ENCODE measurements at regions not wholly inside any gene's neighbourhood (a gene's known extent, or its start where the extent isn't known, plus 50 kb on each side); places are given as distances from the start of the nearest gene placed in this dataset.

DNA sequence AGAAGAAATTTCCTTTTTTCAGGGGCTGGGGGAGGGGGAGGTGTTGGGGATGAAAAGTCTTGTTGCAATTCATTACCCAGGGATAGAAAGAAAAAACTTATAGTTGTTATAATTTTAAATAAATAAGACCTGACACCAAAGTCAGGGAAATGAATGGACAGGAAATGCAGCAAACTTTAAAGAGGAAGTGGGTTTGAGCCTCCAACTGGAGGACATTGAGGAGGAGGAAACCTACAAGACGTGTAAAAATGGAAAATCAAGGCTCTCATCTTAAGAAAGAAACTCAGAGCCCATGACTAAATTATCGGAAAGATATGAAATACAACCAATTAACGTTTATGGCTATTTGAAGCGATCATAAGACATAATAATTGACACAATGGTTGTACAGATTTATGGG is 54.4 kb downstream of the NIBAN1 start:
- no peak for DNase-seq

DNA sequence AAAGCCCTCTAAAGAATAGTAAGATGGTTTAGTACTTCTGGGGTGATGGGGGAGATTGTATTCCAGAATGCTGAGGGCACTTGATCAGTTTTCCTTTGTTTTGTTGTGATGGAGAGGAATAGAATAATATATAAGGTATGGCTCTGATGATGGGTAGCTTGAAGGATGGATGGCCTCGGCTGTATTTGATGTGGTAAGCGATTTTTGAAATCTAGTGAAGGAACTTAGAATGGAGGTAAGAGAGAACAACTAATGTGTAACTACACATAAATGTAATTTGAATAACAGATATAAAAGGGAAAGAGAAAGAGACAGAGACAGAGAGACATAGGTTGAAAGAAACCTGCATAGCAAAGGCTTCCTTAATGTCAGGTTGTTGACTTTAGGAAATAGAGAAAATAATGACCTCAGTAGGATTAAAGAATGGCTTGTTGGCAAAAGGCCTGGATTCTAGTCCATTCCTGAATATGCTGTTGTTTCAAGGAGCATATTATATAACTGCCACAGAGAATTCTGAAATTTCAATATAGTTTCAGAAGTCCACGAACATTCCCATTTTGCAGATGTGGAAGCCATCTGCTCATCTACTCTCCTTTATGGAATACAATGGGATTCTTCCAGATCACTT is 58.7 kb downstream of the NIBAN1 start:
- DNase-seq: no peak

DNA sequence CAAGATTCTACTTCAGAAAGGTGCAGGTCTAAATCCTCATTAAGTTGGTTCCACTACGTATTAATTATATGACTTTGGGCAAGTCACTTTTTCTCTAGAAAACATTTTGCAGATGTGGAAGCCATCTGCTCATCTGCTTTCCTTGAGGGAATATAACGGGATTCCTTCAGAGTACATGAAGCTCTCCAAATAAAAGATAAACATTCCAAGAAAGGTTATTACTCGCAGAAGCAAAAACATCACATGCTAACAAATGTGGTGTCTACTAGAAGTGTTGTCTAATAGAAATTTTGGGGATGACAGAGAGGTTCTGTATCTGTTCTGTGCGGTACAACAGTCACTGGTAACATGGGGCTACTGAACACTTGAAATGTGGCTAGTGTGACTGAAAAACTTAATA is 60.2 kb downstream of the NIBAN1 start:
- DNase-seq: no peak

DNA sequence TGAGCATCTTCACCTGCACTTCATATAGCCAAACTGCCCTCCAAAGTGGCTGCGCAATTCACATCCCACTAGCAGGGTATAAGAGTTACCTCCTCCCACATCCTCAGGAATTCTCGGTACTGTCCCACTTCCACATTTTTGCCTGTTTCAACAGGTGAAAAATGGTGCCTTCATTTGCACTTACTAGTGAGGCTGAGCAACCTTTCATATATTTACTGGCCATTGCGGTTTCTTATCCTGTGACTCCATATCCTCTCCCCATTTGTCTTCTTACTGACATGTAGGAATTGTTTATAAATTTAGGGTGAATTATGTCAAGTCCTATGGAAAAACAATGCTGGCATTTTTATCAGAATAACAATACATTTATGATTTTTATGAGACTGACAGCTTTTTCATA is 61.9 kb downstream of the NIBAN1 start:
- no peak for DNase-seq

DNA sequence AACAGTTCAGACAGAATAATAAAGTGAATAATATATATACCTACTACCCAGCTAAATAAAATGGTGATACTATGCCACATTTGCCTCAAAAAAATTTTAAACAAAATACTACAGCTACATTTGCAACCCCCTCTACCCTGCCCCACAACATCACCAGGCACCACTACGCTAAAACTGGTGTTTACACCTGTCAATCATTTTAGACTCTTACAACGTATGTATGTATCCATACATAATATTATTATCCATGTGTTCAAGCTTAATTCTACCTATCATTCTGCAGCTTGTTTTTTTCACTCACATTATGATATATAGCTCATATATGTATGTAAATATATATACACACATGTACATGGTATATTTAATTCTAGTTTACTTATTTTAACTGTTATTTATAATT is 62.5 kb downstream of the NIBAN1 start:
- DNase-seq: no peak

DNA sequence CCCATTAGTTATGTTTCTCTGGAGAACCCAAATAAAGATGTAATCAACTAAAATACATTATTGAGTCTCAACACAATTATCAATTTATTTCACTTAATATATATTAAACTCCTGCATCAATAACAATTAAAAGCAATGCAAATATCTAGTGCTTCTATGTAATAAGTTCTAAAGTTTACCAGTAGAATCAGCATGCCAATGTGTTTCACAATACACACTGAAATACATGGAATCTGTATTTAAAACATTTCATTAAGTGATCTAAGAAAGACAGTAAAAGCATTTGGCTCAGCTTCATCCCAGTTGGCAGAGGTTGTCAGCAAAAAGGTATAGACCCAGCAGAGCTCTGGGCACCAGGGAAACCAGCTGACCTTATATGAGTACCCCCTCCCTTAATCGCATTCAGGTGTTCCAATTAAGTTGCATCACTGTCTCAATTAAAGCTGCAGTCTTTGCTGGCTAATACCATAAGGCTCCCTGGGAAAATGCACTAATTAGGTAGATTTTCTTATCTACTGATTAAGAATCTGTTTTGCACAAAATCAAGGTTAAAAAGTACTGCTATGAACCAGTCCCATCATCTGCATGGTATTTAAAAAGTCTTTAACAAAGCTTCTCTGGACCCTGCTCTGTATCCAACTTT is 63.1 kb downstream of the NIBAN1 start:
- no peak for DNase-seq

DNA sequence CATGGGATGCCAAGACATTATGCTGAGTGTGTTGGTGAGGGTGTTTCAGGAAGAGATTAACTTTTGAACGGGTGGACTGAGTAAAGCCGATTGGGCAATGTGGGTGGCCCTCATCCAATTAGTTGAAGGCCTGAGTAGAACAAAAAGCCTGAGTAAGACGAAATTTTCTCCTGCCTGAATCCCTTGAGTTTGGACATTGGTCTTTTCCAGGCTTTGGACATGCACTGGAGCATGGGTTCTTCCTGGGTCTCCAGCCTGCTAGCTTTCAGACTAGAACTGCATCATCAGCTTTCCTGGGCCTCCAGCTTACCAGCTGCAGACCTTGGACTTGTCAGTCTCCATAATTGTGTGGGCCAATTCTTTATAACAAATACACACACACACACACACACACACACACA is 63.6 kb downstream of the NIBAN1 start:
- DNase-seq: no peak

DNA sequence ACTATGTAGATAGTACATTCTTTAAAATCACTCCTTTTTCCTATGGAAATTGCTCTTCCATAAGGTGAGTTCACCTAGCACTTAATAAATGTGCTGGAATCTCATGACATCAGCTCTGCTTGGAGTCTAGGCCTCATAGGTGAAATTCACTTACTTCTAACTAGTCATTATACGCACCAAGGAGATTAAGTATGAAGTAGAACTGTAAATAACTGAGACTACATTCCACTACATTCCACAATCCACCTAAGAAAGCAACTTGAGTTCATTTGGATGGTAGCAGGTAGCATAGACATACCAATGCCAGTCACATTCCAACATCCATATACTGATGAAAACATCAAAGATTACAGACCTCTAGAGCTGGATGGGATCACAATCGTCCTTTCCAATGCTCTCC is 64.3 kb downstream of the NIBAN1 start:
- DNase-seq: no peak

DNA sequence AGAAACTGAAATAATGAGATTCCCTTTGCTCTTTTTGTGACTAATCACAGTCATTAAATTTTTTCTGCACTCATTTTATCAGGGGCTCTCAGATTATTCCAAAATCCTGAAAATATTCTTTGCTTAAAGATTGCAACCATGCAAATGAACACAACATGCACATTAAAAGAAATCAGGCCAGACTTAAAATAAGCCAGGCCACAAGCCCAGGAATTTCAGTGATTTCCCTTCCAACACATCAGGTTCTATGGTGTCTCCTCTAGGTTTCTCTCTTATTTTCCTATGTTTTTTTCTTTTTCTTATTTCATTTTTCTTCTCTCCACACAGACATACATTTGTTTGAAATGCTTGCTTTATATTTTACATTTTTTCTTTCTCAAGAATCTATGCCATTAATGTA is 65.3 kb downstream of the NIBAN1 start:
- DNase-seq: no peak

DNA sequence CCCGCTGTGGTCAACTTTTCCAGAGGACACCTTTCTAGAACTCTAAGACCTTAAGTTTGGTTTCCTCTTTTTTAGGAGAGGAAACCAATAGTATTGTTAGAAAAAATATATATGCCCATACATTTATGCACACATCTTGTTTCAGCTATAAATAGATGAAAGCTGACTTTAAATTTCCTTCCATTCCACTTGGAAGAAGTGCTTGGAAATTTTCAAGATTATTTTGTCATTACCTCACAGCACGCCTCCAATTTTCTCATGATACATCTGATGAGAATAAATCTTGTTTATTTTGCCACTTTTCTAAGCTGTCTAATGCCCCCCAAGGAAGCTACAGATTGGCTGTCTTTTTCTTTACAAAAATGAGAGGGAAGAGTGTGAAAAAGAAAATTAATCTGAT is 65.8 kb downstream of the NIBAN1 start:
- no peak for DNase-seq

DNA sequence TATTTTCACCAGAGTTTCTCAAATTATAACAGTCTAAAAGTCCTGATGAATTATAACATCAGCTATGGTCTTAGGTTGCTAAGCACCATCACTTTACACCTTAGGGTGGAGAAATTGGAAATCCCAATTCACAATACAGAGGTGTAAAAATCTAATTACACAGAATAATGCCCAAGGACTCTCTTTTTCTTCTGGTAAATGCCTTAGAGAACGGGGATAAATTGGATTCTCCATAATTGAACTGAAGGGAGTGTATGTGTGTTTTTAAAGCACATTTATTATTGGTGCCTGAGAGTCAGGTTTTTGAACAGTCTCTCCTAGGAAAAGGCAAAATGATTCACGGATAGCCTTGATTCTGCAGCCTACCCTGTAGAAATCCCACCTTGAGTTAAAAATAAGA is 66.8 kb downstream of the NIBAN1 start:
- no peak for DNase-seq

DNA sequence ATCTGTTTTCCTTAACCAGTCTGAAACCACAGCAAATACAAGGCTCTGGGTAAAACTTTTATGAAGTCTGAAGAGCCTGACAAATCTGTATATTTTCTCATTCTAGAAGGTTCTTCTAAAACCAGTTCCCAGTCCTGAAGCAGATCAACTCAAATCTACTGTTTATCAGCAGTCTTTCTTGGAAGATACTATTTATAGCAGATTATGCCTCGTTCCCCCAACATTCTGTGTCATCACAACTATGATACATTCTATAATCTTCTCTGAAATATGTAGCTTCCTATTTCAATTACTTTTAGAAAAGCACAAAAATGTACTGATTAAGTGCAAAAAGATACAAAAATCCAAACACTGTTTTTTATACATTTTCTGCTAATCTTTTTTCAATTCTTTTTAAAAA is 67.5 kb downstream of the NIBAN1 start:
- no peak for DNase-seq

DNA sequence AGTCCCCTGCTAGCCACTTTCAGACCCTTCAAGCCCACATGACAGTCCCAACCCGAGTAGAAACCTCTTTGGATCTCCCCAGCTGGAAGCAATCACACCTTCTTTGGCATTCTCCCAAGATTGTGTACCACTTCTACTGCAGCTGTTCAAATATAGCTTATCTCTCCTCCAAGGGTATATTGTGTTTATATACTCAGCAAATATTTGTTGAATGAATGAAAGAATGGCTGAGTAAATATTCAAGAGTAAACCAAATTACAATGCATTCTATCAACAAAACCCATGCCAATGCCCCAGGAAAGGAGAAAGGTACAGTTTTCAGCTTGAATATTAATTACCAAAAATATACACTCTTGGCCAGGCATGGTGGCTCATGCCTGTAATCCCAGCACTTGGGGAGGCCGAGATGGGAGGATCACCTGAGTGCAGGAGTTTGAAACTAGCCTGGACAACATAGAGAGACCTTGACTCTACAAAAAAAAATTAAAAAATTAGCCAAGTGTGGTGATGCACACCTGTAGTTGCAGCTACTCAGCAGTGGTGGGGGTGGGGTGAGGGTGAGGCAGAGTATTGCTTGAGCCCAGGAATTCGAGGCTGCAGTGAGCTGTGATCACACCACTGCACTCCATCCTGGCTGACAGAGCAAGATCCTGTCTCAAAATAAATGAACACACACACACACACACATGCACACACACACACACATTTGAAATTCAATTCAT is 68.5 kb downstream of the NIBAN1 start:
- no peak for DNase-seq

DNA sequence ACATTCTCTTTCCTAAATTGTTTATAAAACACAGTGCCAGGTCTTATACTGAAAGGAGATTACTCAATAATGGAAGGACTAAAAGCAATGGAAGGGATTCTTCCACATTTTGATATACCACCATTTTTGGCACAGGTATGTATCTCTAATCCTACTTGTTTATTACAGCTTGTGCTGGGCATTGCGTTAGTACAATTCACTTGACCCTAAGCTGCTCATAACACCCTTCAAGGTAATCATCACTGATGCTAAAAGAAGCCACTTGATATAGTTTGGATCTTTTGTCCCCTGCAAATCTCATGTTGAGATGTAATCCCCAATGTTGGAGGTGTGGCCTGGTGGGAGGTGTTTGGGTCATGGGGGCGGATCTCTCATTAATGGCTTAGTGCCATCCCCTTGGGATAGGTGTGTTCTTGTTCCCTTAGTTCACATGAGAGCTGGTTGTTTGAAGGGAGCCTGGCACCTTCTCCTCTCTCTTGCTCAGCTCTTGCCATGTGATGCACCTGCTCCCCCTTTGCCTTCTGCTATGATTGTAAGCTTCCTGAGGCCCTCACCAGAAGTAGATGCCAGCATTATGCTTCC is 71.1 kb downstream of the NIBAN1 start:
- no peak for DNase-seq

DNA sequence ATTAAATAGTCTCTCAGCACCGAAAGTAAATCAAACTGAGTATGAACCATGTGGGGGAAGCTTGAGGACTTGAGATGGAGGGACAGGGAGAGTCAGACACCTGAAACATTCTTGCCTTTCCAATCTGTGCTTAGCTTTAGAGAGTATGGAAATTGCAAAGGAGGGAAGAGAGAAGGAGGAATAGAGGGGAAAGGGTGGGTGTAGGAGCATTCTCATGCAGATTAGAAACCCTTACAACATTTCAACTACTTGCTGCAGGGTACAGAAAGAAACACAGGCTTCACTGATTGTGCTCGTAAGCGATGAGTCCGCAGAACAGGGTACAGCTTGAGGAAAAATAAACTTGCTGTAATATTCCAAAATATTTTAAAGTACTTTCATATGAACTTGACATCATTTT is 73.8 kb downstream of the NIBAN1 start:
- DNase-seq: no peak

DNA sequence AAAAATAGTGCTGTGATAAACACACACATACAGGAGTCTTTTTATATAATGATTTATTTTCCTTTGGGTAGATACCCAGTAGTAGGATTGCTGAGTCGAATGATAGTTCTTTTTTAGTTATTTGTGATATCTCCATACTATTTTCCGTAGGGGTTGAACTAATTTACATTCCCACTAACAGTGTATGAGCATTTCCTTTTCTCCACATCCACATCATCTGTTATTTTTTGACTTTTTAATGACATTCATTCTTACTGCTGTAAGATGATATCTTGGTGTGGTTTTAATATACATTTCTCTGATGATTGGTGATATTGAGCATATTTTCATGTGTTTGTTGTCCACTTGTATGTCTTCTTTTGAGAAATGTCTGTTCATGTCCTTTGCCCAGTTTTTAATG is 78.3 kb downstream of the NIBAN1 start:
- no peak for DNase-seq

DNA sequence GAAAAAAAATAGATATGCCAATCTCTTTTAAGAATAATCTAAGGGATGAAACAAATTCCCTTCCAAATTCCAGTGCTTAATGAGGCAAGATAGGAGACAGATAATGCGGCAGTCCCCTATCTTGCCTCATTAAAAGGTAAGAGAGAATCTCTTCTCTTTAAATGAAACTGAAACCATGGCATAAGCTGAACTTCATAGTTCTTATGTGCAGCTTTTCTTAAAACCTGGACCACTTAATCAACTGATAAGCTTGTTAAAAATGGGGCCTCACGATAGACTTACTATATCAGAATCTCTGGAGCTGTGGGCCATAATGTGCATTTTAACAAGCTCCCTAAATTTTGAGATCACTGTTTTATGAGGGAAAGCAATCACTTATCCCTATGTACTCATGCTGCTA is 79.2 kb downstream of the NIBAN1 start:
- DNase-seq: no peak

DNA sequence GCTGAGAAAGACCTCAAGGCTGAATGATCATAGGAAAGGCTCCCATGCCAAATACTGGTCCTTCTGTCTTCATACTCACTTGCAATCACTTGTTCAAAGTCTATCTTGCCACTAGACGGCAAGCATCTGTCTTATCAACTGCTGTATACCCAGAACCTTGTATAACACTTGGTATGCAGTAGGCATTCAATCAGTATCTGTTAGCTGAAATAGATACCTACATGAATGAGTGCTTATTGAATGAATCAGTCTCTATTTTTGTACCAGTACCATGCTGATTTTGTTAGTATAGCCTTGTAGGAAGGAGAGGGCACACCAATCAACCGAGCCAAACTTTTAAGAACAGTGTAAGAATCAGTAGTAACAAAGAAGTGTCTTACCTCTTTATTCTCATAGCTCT is 80.6 kb downstream of the NIBAN1 start:
- DNase-seq: no peak

DNA sequence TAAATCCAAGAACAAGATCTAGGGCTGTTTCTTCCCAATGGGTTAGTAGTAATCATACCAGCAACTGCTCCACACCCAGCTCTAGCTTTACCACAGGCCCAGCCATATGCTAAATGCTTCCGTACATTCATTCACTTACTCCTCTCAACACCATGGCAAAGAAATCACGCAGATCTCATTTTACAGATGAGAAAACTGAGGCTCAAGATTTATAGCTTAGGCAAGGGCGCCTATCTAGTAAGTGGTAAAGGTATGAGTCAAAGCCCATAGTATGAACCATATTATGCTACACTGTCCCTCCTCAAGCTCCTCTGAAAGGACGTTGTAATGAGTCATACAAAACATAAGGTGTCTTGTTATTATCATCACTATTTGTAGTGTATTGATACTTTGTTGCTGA is 82.2 kb downstream of the NIBAN1 start:
- DNase-seq: no peak

DNA sequence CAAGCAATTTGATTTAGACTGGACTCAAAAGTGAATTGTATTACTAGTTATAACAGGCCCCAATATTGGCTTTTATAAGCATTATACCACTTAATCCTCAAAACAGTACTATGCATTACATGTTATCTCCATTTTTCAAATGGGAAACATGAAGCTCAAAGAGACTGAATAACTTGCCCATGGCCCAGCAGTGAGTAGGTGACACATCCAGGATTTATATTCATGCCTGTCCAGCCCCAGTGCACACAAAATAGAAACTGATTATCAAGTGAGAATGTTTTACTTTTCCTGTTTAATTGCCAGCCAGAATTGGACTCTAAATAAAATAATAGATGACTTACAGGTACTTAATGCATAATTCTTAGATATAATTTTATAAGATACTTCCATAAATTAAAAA is 82.9 kb downstream of the NIBAN1 start:
- no peak for DNase-seq

DNA sequence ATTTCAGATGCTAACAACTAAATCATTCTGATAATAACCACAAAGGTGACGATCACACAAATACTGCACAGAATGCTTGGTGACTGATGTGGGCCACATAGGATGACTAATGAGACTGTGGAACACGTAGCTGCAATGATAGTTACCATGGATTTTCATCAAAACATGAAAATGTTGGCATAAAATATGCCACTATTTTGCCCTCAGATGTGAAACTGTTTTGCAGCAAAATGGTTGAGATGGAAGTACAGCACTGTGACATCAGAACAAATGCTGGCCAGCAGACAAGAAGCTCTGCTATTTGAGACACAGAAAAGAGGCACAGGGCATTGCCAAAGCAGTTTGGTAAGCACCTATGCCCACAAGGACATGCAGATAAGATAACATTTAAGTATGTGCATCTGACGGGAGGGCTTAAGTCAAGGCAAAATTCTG is 83.8 kb downstream of the NIBAN1 start:
- DNase-seq: no peak

DNA sequence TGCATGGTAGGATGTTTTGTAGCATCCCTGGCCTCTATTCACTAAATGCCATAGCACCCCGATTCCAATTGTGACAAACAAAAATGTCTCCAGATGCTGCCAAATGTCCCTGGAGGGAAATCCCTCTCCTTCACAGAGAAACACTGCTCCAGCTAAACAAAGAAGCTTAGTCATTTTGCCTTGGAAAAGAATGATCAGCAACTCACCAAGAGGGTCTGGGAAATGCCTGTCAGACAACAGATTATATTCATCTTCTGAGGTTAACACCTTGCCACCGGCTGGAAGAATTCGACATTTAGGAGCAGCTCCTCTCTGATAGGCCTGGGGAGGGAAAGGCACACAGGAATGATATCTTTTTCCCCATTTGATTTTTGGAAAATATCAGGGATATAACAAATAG is 84.4 kb downstream of the NIBAN1 start:
- DNase-seq: no peak

DNA sequence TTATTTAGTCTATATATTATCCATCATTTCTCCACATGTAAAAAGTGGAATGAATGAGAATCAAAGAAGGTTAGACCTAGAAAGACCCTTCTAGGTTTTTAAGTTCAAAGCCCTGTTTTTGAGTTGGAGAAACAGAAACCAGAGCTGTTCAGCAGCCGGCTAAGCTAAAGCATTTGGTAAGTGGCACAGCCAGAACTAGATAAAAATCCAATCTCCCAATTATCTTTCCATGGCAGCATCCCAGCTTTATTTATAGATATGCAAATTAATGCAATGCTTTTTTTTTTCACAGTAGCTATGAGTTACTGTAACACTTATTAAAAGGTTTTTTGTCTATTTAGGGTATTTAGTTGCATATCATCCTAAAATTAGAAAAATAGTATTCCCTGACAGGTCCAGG is 85.1 kb downstream of the NIBAN1 start:
- DNase-seq: no peak

DNA sequence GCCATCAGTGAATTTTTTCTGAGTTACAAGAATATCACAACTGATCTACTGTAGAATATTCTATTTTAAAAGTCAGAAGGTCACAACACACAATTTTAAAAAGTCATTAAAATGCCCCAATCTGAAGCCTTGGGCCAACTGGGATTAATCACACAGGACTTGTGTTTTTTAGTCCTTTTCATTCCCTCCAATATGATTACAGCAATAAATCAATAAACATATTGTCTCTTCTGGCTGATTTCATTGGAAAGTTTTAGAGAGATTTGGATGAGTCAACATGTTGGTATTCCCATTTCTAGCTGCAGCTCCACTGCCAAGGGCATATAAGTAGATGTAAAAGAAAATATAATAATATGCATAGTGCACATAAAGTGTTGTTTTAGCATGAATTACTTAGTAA is 85.8 kb downstream of the NIBAN1 start:
- peak; percentile 79 for DNase-seq
